ENCODE measurements at regions not wholly inside any gene's neighbourhood (a gene's known extent, or its start where the extent isn't known, plus 50 kb on each side); places are given as distances from the start of the nearest gene placed in this dataset.

- no peak overlapping the region for H3K4me2 ChIP-seq (ENCODE audit: low read length)
- H3K4me1 ChIP-seq (ENCODE audit: control insufficient read depth in 1 of 2, insufficient read depth in 2 of 2, low read length in 2 of 2), result no peaks in the 10 kb centered on the region
- ATAC-seq (no peak), DNase-seq (ENCODE audit: low read depth, low spot score) (no peak)
- no TSS peak for BruUV-seq (replicated peaks)
- ChIA-PET RAD21 (ENCODE audit: low non-redundant PET in 1 of 2, low total read pairs in 2 of 2, uncharacterized antibody in 2 of 2, unreplicated experiment in 2 of 2) (no interaction called here), CTCF (no interaction called here), POLR2A (no interaction called here)
- TF ChIP-seq RAD21 (IDR thresholded peaks at IDR 0.05; ENCODE audit: low read depth), result no peak
- no peak for TF ChIP-seq JUND (IDR thresholded peaks at IDR 0.05)
- TF ChIP-seq EZH2 (IDR thresholded peaks at IDR 0.05), result no peak
- TF ChIP-seq SIN3A (IDR thresholded peaks at IDR 0.05; ENCODE audit: low read depth), result no peak
- TF ChIP-seq TCF7L2 (IDR thresholded peaks at IDR 0.05; ENCODE audit: borderline replicate concordance, extremely low read depth, insufficient read depth, insufficient read length), result no peak
- no peak for TF ChIP-seq ZNF274 (IDR thresholded peaks at IDR 0.05; ENCODE audit: low read depth, low read length)
- no peak for TF ChIP-seq ELF1 (IDR thresholded peaks at IDR 0.05; ENCODE audit: borderline replicate concordance, low read depth)
- no peak for TF ChIP-seq ATF3 (IDR thresholded peaks at IDR 0.05)
- TF ChIP-seq ZBTB33 (IDR thresholded peaks at IDR 0.05; ENCODE audit: extremely low read depth, insufficient replicate concordance, low read length), result no peak
- TF ChIP-seq REST (IDR thresholded peaks at IDR 0.05; ENCODE audit: low read depth), result no peak
- TF ChIP-seq POLR2AphosphoS5 (IDR thresholded peaks at IDR 0.05; ENCODE audit: low read depth, low read length), result no peak
- TF ChIP-seq FOSL1 (IDR thresholded peaks at IDR 0.05; ENCODE audit: low read depth), result no peak
- TF ChIP-seq MAX (IDR thresholded peaks at IDR 0.05), result no peak
- TF ChIP-seq ZFX (IDR thresholded peaks at IDR 0.05), result no peak
- no peak for TF ChIP-seq SP1 (IDR thresholded peaks at IDR 0.05; ENCODE audit: low read depth)
- no peak for TF ChIP-seq EGR1 (IDR thresholded peaks at IDR 0.05; ENCODE audit: low read depth)
- TF ChIP-seq CTCF (IDR thresholded peaks at IDR 0.05 in 2 of 3, conservative IDR thresholded peaks at IDR 0.05 in 1 of 3; ENCODE audit: borderline replicate concordance in 1 of 3, insufficient read depth in 1 of 3, low read depth in 2 of 3, low read length in 2 of 3), result no peak
- no peak for TF ChIP-seq CEBPB (IDR thresholded peaks at IDR 0.05; ENCODE audit: low read depth)
- H4K20me1 ChIP-seq (ENCODE audit: insufficient read depth), result no peaks in the 10 kb centered on the region
- H3K79me2 ChIP-seq (ENCODE audit: insufficient read depth, low read length), result no peaks in the 10 kb centered on the region
- H3K27me3 ChIP-seq (ENCODE audit: insufficient read depth, low read length), result no peaks in the 10 kb centered on the region
- no peak overlapping the region for H3K27ac ChIP-seq (ENCODE audit: low read depth, low read length)
- no peaks in the 10 kb centered on the region; the same call in 1 of the 2 replicates for H3K9me2 ChIP-seq (ENCODE audit: insufficient read depth)
- no peak overlapping the region for H3K9ac ChIP-seq (ENCODE audit: low read length)
- no peaks in the 10 kb centered on the region for H3K36me3 ChIP-seq (ENCODE audit: control insufficient read depth in 1 of 2, insufficient read depth in 2 of 2, low read length in 2 of 2)
- no peak overlapping the region for H2AFZ ChIP-seq (ENCODE audit: low read depth, low read length, poor library complexity, severe bottlenecking)
- no peaks in the 10 kb centered on the region for H3K9me3 ChIP-seq (ENCODE audit: control insufficient read depth in 1 of 2, insufficient read depth in 1 of 2, low read depth in 1 of 2, low read length in 2 of 2)
- no peak overlapping the region for H3K4me3 ChIP-seq (replicated peaks in 1 of 2; ENCODE audit: low read depth in 1 of 2, low read length in 2 of 2)
- intact Hi-C loops (cut with micrococcal nuclease), result no loop called here
Measured at GRCh38 chr2:144889348-144889747, 369.4 kb upstream of the ZEB2 start.
